HEK293T (cell line): ENCODE measurements at regions not wholly inside any gene's neighbourhood (a gene's known extent, or its start where the extent isn't known, plus 50 kb on each side); places are given as distances from the start of the nearest gene placed in this dataset.

Source experiments
- CTCF ChIA-PET: fragments of 350-600 bp; formaldehyde crosslinking; extraction: SDS; loops from one replicate; lab custom pipeline; 2021; ENCODE audit warnings: antibody characterized with exemption, inconsistent platforms; lab: Yijun Ruan, JAX
- POLR2A ChIA-PET: fragments of 350-600 bp; formaldehyde crosslinking; extraction: SDS; loops from one replicate; lab custom pipeline; 2020; ENCODE audit warnings: antibody characterized with exemption, inconsistent platforms; lab: Yijun Ruan, JAX
- DNase-seq: peaks from one replicate; pipeline ENCODE4 v3.0.0; 2012; ENCODE audit warnings: mixed read lengths; ENCODE audit errors: extremely low spot score
- ARNT ChIP-seq: fragments of 450-650 bp; IDR thresholded peaks from 2 replicates; pipeline ENCODE4 v1.6.1; 2017; ENCODE audit warnings: mild to moderate bottlenecking
- BHLHE40 ChIP-seq: fragments of 450-650 bp; IDR thresholded peaks from 2 replicates; pipeline ENCODE4 v1.6.1; 2016; ENCODE audit warnings: mild to moderate bottlenecking, moderate library complexity, borderline replicate concordance
- CTBP1 ChIP-seq: fragments of 450-650 bp; IDR thresholded peaks from 2 replicates; pipeline ENCODE4 v1.6.1; 2016; ENCODE audit warnings: borderline replicate concordance
- ELF4 ChIP-seq: fragments of 450-650 bp; IDR thresholded peaks from 2 replicates; pipeline ENCODE4 v1.6.1; 2017; ENCODE audit warnings: antibody characterized with exemption
- FOXA1 ChIP-seq: fragments of 450-650 bp; IDR thresholded peaks from 2 replicates; pipeline ENCODE4 v1.6.1; 2016; ENCODE audit warnings: mild to moderate bottlenecking
- FOXK2 ChIP-seq: fragments of 450-650 bp; IDR thresholded peaks from 2 replicates; pipeline ENCODE4 v1.6.1; 2016; ENCODE audit warnings: mild to moderate bottlenecking
- FOXM1 ChIP-seq: fragments of 450-650 bp; IDR thresholded peaks from 2 replicates; pipeline ENCODE4 v1.6.1; 2017; ENCODE audit warnings: mild to moderate bottlenecking, borderline replicate concordance
- HDGF ChIP-seq: fragments of 450-650 bp; IDR thresholded peaks from 2 replicates; pipeline ENCODE4 v1.6.1; 2017; ENCODE audit warnings: antibody characterized with exemption, borderline replicate concordance
- L3MBTL2 ChIP-seq: fragments of 450-650 bp; conservative IDR thresholded peaks from 2 replicates; pipeline ENCODE4 v1.6.1; 2016; ENCODE audit warnings: mild to moderate bottlenecking
- LEF1 ChIP-seq: fragments of 450-650 bp; IDR thresholded peaks from 2 replicates; pipeline ENCODE4 v1.6.1; 2017; ENCODE audit warnings: mild to moderate bottlenecking, borderline replicate concordance
- NFRKB ChIP-seq: fragments of 450-650 bp; IDR thresholded peaks from 2 replicates; pipeline ENCODE4 v1.6.1; 2016; ENCODE audit warnings: mild to moderate bottlenecking, moderate library complexity
- SP1 ChIP-seq: fragments of 450-650 bp; IDR thresholded peaks from 2 replicates; pipeline ENCODE4 v1.6.1; 2017
- SUZ12 ChIP-seq: fragments of 450-650 bp; IDR thresholded peaks from 2 replicates; pipeline ENCODE4 v1.6.1; 2016; ENCODE audit warnings: mild to moderate bottlenecking
- TARDBP ChIP-seq: fragments of 450-650 bp; IDR thresholded peaks from 2 replicates; pipeline ENCODE4 v1.6.1; 2016
- ZNF384 ChIP-seq: fragments of 450-650 bp; IDR thresholded peaks from 2 replicates; pipeline ENCODE4 v1.6.1; 2016
- TF ChIP-seq, protein P1 (sequence below): fragments of 450-650 bp; IDR thresholded peaks from 2 replicates; pipeline ENCODE4 v1.6.1; 2016

DNA sequence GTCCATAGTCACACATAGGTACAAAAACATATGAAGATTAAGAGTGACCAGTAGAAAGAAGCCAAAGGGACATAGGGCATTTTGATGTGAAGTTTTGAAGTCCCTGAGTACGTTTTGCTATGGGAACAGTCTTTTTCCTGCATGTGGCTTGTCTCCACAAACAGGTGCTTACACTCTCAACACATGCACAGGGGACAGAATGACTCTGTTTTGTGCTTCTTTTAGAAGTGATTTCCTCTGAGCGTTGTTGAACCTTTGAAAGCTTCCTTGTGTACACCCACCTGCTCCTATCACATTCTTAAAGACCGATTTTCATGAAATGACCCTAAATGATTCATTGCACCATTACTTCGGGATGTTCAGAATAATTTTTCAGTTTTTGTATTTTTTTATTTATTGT lies 338.8 kb upstream of the CDH4 start:
- DNase-seq: no peak
- ChIA-PET POLR2A (no interaction called here), CTCF (no interaction called here)
- no peak for TF ChIP-seq ARNT

DNA sequence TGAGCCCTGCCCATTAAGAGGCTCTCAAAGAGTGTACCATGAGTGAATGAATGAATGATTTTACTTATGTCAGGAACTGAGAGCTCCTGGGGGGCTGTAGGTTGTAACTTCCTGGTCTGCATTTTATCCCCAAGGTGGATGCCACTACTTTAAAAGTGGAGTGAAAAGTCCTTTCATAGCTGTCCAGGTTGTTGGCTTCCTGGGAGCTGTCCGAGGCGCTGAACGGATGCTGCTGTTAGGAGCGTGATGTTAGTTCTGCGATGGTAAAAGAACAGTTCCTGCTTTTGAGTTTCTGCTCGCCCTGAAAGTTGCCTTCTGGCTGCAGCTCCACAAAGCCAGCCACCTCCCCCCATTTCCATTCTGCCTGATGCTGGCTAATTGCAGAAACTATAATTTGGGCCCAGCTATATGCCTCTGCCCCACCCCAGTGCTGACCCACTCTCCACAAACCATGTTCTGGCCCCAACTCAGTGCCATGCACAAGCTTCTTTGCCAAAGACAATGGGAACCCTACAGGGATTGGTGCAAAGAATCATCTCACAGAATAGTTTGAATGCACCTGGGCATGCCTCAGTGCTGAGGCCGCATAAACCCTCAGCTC lies 330.9 kb upstream of the CDH4 start:
- peak; percentile 10 for DNase-seq
- ChIA-PET CTCF (no interaction called here), POLR2A (no interaction called here)
- TF ChIP-seq TARDBP (no peak), HDGF (no peak), SP1 (no peak), FOXA1 (no peak)

DNA sequence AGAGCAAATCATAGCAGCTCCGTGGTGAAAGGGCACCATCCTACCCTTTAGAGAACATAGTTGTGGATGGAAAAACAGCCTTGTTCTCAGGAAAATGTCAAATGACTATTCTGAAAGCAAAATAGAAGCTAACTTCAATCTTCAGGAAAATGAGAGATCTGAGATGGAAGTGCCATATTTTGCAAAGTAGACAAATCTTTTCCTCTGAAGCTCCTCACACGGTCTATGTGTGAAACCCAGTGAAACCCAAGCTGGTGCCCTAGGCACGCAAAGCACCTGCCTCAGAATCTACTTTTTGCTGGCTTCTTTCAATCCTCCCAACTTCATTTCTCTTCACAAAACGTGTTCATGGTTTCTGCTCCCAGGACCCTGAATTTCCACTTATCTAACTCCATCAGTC lies 325.2 kb upstream of the CDH4 start:
- CTCF ChIA-PET: no interaction called here
- DNase-seq: no peak
- TF ChIP-seq CTBP1 (no peak), FOXA1 (no peak), L3MBTL2 (no peak), FOXK2 (no peak), FOXM1 (no peak), SP1 (no peak), NFRKB (no peak), ELF4 (no peak)
- POLR2A ChIA-PET: no interaction called here

DNA sequence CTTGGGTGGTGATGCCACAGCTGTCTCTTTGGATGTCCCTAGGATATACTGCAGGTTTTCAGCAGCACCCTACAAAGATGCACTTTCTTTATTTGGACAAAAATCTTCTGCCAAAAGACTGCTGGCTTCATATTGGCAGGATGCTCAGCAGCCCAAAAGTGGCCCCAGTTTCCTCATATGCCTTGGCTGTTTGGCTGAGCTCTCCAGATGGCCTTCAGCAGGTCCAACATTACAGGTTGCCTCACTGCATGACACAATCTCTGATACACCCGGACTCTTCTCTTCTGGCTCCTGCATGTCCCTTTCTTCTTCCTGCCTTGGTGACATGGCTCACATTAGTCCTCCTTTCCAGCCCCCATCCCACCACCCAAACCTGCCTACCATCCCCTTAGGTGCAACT lies 323.7 kb upstream of the CDH4 start:
- DNase-seq: no peak
- POLR2A ChIA-PET: no interaction called here
- CTCF ChIA-PET: interaction anchor here (0.6 kb wide), 1 partner anchor 473 kb away, joined by 4 read pairs; no protein-coding TSS in a partner anchor
- TF ChIP-seq NFRKB (no peak), FOXM1 (no peak), SP1 (no peak), L3MBTL2 (no peak), ZNF384 (no peak), BHLHE40 (no peak), HDGF (no peak), LEF1 (no peak), ELF4 (no peak), CTBP1 (no peak), FOXK2 (no peak), SUZ12 (no peak)
- TF ChIP-seq, protein P1, sequence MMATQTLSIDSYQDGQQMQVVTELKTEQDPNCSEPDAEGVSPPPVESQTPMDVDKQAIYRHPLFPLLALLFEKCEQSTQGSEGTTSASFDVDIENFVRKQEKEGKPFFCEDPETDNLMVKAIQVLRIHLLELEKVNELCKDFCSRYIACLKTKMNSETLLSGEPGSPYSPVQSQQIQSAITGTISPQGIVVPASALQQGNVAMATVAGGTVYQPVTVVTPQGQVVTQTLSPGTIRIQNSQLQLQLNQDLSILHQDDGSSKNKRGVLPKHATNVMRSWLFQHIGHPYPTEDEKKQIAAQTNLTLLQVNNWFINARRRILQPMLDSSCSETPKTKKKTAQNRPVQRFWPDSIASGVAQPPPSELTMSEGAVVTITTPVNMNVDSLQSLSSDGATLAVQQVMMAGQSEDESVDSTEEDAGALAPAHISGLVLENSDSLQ: no peak

DNA sequence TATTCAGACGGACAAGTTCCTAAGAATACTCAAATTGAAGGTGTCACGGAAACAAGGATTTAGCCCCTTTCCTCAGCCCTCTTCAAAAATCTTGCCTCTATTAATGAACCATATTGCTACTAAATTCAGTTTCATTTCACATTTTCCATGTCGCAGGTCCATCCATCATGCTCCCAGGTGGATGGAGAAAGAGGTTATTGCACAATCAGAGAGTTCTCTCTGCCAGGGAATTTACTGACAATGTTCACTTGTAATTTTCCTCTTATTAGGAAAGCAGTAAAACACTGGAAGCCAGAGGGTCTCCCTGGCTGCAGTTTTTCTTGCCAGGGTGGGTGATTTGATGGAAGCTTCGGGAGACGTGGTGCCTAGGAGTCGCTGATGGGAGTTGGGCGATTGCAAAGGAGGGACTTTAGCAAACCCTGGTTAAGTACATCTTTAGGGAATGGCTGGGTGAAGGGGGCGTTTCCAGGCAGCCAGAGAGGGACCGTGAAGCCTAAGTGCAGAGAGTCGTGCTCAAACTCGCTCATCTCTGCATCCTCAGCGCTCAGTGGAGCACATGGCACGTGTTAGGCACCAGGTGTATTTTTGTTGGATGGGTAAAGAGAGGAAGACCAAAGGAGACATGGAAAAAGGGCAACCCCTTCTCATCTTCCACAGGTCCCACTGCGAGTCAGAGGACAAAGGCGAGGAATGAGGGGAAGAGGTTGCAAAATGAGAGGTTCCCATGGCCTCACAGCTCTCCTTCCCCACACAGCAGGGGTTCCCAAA lies 321.9 kb upstream of the CDH4 start:
- CTCF ChIA-PET: no interaction called here
- no peak for DNase-seq
- TF ChIP-seq SP1 (no peak), TARDBP (no peak), HDGF (no peak), FOXM1 (no peak), LEF1 (no peak), BHLHE40 (no peak), ZNF384 (no peak), ARNT (no peak), CTBP1 (no peak), L3MBTL2 (no peak), NFRKB (no peak), SUZ12 (no peak), FOXK2 (no peak), ELF4 (no peak), FOXA1 (no peak)
- TF ChIP-seq, protein P1: no peak
- POLR2A ChIA-PET: no interaction called here

DNA sequence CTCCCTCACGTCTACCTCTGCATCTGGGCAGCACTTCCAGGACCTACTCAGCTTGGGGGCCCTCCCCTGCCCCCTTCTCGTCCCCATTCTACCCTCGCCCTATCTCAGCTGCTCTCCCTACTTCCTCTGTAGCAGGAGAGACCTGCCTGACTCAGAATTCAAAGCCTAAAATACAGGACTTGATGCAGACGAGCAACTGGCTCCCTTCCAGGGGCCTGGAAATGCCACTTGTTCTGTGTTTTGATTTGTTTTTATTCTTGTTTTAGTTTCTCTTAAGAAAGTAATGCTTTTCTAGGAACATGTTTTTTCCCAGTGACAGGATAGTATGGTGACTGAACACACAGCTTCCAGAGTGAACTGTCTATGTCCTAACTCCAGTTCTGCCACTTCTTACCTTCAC lies 320.4 kb upstream of the CDH4 start:
- TF ChIP-seq SP1: no peak
- no peak for TF ChIP-seq LEF1
- TF ChIP-seq CTBP1: no peak
- no peak for TF ChIP-seq ARNT
- TF ChIP-seq NFRKB: no peak
- TF ChIP-seq, protein P1: no peak
- no peak for TF ChIP-seq ZNF384
- no peak for DNase-seq
- CTCF ChIA-PET: no interaction called here
- POLR2A ChIA-PET: no interaction called here
